Head of caudate nucleus (tissue), 42 donors: ENCODE measurements at regions not wholly inside any gene's neighbourhood (a gene's known extent, or its start where the extent isn't known, plus 50 kb on each side); places are given as distances from the start of the nearest gene placed in this dataset.

Source experiments
- DNase-seq, 42 donors: peaks; one replicate each; pipeline versions ENCODE4 v3.0.0 to v3.0.0-alpha.2; 2020 to 2021; ENCODE audit warnings: mixed read lengths in 7 of 42
- intact Hi-C: fragments of 100-400 bp; cut with DNase I; formaldehyde crosslinking; loops from one replicate; pipeline ENCODE4 v1.15.0; 2022

GRCh38 chr4:149296503-149296902 lies 519.1 kb downstream of the IQCM start:
- no peak for DNase-seq
- intact Hi-C loops = no loop called here

- no peak for DNase-seq
- intact Hi-C loops = no loop called here
Measured at GRCh38 chr4:149296084-149296483, 519.6 kb downstream of the IQCM start.

GRCh38 chr4:149294601-149295000 lies 521.0 kb downstream of the IQCM start:
- no peak for DNase-seq
- intact Hi-C loops = no loop called here

GRCh38 chr4:149293046-149293649 lies 522.5 kb downstream of the IQCM start:
- intact Hi-C loops = no loop called here
- DNase-seq = no peak

DNA sequence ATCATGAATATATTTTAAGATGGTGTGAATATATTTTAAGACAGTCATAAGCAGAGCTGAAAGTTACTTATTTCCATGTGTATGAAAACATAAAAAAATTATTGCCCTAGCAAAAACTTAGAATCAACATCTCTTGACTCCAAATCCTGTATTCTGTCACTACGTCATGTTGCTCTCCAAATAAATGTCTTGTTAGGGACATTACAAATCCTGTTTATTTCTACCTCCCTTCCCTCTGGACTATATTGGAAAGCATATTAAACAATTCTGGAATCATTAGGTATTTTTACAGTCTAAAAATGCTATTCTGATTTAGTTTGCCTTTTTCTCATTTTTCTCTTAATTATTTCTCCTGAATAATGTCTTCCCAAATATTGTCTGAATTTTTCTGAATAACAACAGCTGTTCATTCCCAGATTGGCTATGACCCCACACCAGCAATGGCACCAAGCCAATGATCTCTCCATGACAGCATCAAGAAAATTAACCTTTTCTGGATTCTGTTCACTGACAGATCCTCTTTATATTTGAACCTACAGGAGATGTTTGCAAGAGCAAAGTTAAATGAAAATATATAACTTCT lies 523.1 kb downstream of the IQCM start:
- DNase-seq = no peak
- intact Hi-C loops = no loop called here

DNA sequence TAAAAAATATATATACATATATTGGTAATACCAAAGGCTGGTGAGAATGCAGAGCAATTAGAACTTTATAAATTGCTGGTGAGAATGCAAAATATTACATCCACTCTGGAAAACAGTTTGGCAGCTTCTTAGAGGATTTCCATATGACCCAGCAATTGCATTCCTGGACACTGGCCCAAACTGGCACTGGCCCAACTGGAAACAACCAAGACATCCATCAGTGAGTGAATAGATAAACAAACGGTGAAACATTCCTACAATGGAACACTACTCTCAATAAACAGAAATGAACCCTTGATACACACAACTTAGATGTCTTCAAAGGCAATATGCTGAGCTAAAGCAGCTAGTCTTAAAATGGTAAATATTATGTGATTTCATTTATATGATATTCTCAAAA lies 524.2 kb downstream of the IQCM start:
- intact Hi-C loops = no loop called here
- DNase-seq = no peak

DNA sequence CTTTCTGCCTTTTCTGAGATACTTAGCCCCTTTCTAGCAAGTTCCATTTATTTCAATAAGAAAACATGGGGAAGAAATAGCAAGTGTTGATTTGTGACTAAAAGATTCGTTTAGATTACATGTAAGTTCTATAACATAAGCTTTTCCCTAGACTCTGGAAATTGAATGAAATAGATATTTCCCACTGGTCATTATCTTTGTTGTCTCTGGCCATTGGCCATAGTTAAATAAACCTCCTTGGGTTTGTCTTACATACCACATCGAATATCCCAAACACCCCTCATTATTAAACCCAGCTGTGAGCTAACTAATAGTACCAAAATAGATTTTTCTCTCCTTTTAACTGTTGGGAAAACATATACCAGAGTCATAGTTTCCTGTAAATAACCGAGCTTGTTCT lies 534.8 kb downstream of the IQCM start:
- intact Hi-C loops = no loop called here
- DNase-seq = no peak

DNA sequence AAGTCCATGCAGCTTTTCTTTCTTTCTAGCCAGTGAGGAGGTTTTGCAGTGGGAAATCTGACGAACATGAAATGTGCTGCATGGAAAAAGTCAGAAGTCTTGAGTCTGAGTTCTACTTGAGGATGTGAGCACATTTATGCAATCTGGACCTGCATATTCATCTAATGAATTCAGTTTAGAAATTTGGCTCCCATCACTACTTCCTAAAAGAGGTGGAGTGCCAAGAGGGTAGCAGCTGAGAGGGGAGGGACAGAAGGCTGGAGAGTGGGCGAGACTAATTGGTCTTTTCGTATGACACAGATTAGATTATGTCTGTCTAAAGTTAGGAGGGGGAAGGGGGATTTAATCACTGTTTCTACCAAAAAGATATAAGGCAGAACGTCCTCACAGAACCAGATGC lies 535.9 kb downstream of the IQCM start:
- no peak for DNase-seq
- intact Hi-C loops = no loop called here

- DNase-seq = no peak
- intact Hi-C loops = no loop called here
Measured at GRCh38 chr4:149279331-149279730, 536.3 kb downstream of the IQCM start.

GRCh38 chr4:149277705-149278104 lies 537.9 kb downstream of the IQCM start:
- intact Hi-C loops = no loop called here
- DNase-seq = no peak

DNA sequence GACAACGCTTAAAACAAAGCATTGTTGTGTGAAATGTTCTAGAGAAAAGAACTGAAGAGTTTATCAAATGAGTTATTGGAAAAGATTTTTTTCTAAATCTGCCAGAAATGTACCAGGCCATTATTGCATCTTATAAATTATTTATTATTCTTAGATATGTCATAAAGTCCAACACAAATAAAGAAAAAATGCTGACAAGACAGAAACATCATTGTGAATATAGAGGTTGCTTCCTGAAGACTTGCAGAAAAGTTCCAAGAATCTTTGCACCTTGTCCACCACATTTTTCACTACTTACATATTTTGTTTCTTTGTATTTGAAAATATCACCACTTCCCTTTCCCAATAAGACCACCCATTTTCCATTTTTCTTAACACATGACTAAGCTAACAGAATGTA lies 545.8 kb downstream of the IQCM start:
- intact Hi-C loops = no loop called here
- DNase-seq = no peak

DNA sequence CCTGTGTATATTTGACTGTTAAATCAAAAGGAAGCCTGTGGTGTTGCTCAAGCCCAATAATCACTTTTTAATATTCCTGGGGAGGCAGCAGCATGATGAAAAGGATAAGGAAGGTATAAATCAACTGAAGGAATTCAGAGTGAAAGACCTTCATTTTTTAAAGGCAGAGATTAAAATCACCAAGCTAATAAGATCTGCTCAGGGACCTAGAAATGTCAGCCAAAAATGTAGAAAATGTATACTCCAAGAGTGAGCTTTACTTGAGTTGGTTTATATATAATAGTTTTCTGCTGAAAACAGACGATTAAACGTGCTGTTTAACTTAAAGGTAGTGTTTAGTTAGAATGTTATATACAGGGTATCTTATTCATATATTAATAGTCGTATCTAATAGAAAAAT lies 549.3 kb downstream of the IQCM start:
- no peak for DNase-seq
- intact Hi-C loops = no loop called here

- intact Hi-C loops = no loop called here
- DNase-seq = no peak
Measured at GRCh38 chr4:149265645-149266044, 550.0 kb downstream of the IQCM start.

DNA sequence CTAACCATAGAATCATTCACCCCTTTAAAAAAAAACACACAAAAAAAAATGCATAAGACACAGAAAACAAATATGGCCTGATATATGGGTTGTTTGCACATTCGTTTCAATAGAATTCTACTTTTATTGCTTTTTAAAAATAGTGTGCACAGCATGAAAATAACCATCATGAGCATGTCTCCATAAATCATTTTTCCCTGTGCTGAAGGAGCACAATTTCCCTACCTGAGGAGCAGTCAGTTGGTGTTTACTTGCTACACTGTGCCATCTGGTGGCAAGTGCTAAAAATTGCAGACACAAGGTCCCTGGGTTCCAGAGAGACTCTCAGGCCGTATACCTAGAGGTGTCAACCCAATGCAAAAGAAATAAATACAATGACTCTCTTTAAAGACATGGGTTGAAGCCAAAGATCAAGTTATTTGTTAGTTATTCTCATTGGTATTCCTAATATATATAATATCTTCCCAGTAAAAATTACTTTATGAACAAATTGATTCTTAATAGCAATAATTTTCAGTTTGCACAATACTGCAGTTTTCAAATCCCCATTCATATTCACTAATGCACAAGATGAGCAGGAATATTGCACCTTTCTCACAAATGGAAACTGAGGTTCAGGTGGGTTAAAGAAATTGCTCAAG lies 551.4 kb downstream of the IQCM start:
- intact Hi-C loops = no loop called here
- peak in 19 of 42 donors; percentile 1 to 48 (median 18) for DNase-seq

DNA sequence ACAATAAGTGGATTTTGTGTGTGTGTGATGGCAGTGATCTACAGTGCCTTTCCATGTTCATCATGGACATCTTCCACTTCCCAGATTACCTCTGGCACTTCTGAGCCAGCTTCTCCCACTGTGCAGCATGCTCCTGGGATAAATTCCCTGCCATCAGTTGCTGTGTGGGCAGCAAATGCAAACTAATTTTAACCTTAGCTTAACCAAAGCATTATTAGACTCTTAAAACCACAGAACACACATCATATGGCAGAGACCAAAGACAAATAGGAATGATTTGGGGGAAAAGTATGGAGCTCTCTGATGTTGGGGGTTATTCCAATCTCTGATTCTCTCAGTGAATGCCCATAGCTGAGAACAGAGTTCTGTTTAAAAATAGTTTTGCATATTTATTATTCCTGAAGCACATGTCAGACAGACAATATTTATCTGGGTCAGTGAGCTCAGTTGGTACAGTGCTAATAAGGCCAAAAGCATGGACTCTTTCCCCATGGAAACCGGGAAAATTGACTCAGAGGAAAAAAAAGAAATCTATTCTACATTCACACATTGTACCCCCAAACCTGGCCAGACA lies 567.4 kb downstream of the IQCM start:
- peak in 1 of 42 donors; percentile 4 for DNase-seq
- intact Hi-C loops = no loop called here

- DNase-seq = no peak
- intact Hi-C loops = no loop called here
Measured at GRCh38 chr4:149247164-149247563, 568.5 kb downstream of the IQCM start.

DNA sequence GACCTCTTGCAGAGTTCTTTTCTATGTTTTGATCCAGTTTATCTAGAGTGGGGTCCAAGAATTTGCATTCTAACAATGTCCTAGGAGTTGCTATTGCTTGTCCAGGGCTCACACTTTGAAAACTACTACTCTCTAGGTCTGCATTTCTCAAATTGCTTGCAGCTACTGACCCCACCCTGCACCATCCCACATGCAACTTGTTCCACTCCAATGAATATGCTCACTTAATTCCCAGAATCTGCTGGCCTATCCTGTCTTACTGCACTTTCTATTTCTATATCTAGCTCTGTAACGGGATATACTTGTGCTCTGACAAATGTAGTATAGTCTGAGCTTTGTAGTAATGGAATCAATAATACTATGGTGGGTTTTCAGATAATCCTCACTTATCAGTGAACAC lies 570.3 kb downstream of the IQCM start:
- intact Hi-C loops = no loop called here
- DNase-seq = no peak

GRCh38 chr4:149238097-149238496 lies 577.5 kb downstream of the IQCM start:
- no peak for DNase-seq
- intact Hi-C loops = no loop called here

GRCh38 chr4:149234798-149235197 lies 580.8 kb downstream of the IQCM start:
- intact Hi-C loops = no loop called here
- no peak for DNase-seq

GRCh38 chr4:149223659-149224058 lies 592.0 kb downstream of the IQCM start:
- intact Hi-C loops = no loop called here

GRCh38 chr4:149218672-149219071 lies 597.0 kb downstream of the IQCM start:
- no peak for DNase-seq
- intact Hi-C loops = no loop called here

More at GRCh38 chr4:149223659-149224058, 592.0 kb downstream of the IQCM start:
- no peak for DNase-seq
